EL (cell line): ENCODE measurements at regions not wholly inside any gene's neighbourhood (a gene's known extent, or its start where the extent isn't known, plus 50 kb on each side); places are given as distances from the start of the nearest gene placed in this dataset.
"Not testable (repeated sequence)": the region's sequence is repeated elsewhere in the genome, so short reads cannot be mapped to it uniquely, and the experiment has no call there.

ENCODE experiments used
- DNase-seq: peaks from one replicate; pipeline ENCODE4 v3.0.0-alpha.2; 2016

DNA sequence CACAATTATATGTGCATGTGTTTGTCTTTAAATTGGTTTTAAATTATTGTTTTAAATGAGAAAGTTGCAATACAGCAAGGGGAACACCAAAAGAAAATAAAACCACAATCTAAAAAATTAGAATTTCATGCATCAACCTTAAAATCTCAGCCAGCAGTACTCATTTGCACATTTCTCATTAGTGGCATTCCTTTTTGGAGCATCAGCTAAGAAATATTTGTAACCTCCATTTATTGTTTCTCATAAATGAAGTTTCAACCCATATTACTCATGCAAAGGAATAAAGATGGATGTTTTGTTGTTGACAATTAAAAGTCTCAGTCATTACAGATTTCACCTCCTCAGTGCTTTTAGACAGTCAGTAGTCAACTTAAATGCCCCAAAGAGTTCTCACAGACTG lies 160.1 kb downstream of the TBX15 start:
- no peak for DNase-seq

DNA sequence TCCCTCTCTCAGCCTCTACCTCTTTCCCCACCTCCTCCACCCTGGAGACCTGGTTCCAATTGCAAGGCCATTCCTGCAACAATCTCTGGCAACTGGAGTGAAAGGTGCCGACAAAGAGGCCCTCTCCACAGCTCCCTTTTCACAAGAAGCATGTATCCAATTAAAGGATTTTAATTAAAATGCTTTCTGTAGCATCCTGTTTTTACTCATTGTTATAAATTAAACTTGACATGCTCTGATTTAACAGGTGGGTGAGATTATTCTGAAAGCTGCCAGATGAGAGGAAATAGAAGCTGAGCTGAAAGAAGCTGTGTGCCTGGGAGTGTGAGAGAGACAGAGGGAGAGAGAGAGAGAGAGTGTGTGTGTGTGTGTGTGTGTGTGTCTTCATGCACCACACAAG lies 160.5 kb downstream of the TBX15 start:
- DNase-seq: no peak

DNA sequence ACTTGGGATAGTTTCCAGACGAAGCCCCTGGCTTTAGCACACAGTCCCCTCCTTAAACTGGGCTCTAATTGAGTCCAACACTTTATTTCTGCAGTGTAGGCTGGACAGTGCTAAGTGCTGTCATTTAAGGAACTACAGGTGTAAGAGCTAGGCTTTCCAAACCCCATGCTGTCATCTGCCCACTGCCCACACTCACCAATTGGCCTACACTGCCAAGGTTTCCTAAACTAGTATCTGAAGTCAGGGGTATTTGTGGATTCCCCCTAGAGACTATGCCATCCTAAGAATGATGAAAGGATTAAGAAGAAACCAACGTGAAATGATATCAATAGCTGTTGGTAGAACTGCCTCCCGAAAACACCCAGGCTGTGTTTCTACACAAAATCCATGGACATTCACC lies 160.9 kb downstream of the TBX15 start:
- DNase-seq: no peak

GRCh38 chr1:118826669-118827068 lies 161.5 kb downstream of the TBX15 start:
- DNase-seq: no peak

- no peak for DNase-seq
These were observed 162.5 kb downstream of the TBX15 start for GRCh38 chr1:118825619-118826018.

DNA sequence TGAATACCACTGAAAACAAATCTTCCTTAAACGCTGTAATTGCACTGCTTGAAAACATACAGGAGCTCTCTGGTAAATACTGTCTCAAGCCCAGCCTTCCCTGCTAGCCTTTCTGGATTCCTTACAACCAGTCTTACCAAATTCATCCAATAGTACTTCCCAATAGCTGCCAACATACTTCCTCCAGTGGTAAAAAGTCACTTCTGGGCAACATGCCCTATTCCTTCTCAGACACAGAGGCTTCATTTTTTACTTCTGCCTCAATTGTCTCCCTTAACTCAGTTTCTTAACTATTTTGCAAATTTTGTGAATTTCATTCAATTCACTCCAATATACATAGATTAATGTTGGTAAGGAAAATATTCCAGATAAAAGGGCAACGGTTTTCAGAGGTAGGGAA lies 166.3 kb downstream of the TBX15 start:
- no peak for DNase-seq

DNA sequence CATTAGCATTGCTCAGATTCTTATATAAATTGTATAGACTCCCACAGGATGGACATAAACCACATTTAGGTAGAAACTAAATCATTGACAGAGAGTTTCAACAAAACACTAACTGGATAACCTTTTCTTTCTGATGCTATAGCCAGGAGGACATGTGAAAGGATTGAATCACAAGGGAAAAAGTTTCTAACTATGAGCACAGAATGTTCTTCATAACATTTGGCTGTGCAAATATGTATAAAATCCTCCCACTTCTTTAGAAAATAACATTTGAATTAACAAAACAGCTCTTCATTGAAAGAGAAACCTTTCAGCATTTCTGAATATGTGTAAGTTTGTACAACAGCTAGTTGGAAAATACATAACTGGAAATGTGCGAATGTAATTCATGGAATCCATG lies 167.3 kb downstream of the TBX15 start:
- no peak for DNase-seq

GRCh38 chr1:118815909-118816308 lies 172.2 kb downstream of the TBX15 start:
- DNase-seq: no peak

GRCh38 chr1:118812555-118812954 lies 175.6 kb downstream of the TBX15 start:
- DNase-seq: no peak

- no peak for DNase-seq
These were observed 177.0 kb downstream of the TBX15 start for GRCh38 chr1:118811156-118811555.

DNA sequence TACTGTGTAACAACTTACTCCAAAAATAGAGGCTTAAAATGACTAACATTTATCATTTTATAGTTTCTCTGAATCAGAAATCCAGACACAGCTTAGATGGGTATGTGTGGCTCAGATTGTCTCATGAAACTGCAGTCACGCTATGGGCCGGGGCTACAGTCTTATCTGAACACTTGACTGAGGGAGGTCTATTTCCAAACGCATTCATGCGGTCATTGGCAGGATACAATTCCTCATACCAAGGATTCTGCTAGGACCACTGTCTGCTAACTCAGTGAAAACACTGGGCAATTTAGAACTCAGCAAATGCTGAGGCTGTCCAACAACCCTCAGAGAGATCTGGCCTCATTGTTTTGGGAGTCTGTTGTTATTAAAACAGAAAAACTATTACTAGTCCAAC lies 178.6 kb downstream of the TBX15 start:
- DNase-seq: no peak

DNA sequence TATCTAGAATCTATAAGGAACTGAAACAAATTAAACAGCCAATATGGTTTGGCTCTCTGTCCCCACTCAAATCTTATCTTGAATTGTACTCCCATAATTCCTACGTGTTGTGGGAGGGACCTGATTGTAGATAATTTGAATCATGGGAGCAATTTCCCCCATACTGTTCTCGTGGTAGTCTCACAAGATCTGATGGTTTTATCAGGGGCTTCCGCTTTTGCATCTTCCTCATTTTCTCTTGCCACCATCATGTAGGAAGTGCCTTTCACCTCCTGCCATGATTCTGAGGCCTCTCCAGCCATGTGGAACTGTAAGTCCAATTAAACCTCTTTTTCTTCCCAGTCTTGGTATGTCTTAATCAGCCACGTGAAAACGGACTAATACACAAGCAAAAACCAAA lies 185.0 kb downstream of the TBX15 start:
- DNase-seq: not testable (repeated sequence)

DNA sequence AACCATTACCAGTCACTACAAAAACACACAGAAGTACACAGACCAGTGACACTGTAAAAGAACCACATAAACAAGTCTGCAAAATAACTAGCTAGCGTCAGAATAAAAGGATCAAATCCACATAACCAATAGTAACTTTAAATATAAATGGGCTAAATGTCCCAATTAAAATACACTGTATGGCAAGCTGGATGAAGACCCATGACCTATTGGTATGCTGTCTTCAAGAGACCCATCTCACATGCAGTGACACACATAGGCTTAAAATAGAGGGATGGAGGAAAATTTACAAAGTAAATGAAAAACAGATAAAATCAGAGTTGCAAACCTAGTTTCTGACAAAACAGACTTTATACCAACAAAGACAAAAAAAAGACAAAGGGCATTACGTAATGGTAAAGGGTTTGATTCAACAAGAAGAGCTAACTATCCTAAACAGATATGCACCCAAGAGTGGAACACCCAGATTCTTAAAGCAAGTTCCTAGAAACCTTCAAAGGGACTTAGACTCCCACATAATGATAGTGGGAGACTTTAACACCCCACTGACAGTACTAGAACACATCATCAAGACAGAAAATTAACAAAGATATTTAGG lies 196.9 kb downstream of the TBX15 start:
- DNase-seq: no peak

DNA sequence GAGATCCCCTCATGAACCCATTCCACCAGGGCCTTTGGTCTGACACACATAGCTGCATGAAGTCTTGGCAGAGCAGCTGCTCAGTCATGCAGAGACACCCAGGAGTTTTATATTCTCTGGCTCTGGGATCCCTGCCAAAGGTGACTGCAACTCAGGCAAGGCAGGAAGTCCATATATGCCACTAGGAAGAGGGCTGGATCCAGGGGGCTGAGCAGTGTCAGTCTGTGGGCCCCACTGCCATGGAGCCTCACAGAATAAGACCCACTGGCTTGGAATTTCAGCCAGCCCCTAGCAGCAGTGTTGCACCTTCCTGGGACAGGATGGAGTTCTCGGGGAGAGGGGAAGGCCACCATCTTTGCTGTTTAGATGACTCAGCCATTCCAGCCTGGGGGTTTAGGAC lies 199.7 kb downstream of the TBX15 start:
- DNase-seq: peak; percentile 70

GRCh38 chr1:118786454-118787155 lies 201.5 kb downstream of the TBX15 start:
- no peak for DNase-seq

GRCh38 chr1:118785246-118785645 lies 202.9 kb downstream of the TBX15 start:
- peak; percentile 16 for DNase-seq

DNA sequence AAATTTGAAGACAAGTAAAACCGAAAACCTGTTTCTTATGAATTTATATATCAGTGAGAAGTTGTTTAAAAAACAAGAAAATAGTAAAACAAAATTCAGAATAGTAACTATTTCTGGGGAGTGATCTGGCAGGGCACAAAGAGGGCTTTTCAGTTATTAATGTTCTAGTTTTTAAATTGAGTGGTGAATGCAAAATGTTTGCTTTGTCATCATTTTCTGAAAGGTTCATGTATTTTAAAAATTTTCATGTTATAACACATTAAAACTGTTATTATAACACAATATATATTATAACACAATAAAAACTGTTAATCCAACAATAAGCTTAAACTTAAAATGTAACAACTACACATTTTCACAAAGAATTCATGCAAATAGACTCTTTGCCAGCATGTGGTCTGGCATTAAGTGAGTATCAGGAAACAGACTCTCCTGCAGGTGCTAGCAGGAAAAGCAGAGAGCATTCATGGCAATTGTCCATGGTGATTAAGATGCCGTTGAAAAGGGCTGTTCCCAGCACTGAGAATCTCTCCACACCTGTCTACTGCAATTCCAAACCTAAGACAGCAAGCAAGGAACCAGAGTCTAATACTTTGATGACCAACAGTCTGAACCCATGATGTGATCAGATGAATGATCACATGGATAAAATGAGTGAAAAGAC lies 204.9 kb downstream of the TBX15 start:
- DNase-seq: no peak

DNA sequence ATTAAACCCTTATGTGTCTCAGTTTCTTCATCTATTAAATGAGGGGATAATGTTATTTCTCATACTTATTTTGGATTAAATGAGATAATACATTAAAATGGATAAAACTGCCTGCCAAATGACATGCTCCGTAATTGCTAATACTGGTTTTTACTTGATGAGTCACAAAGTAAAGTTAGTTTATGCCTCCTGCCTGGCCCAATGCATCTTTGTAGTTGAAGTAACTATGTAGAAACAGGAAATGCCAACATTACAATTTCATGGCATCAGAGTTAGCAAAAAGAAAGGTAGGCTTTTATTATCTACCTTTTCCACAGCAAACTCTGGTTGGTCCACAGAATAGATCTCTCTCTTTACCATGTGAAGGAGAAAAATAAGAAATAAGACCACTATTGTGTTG lies 214.5 kb downstream of the TBX15 start:
- no peak for DNase-seq

- DNase-seq: no peak
These were observed 220.2 kb downstream of the TBX15 start for GRCh38 chr1:118767971-118768370.

- DNase-seq: no peak
These were observed 234.2 kb downstream of the TBX15 start for GRCh38 chr1:118753976-118754375.

GRCh38 chr1:118751166-118751565 lies 237.0 kb downstream of the TBX15 start:
- no peak for DNase-seq

GRCh38 chr1:118744420-118744819 lies 243.7 kb downstream of the TBX15 start:
- no peak for DNase-seq

DNA sequence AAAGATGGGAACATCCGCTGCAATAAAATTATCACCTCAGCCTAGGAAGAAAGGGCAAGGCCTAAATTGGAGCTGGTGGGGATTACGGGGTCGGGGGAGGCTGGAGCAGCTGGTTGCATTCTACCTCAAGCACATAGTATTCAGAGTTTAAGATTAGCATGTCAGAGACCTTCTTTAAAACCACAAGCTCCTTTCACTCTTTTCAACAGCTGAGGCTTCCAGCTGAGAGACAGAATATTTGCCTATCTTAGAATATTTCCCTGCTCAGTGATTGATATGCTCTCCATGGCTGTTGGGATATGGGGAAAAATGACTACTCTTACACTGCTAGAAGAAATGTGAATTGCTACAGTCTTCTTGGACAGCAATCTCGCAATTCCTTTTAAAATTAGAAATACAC lies 248.6 kb downstream of the TBX15 start:
- DNase-seq: no peak

DNA sequence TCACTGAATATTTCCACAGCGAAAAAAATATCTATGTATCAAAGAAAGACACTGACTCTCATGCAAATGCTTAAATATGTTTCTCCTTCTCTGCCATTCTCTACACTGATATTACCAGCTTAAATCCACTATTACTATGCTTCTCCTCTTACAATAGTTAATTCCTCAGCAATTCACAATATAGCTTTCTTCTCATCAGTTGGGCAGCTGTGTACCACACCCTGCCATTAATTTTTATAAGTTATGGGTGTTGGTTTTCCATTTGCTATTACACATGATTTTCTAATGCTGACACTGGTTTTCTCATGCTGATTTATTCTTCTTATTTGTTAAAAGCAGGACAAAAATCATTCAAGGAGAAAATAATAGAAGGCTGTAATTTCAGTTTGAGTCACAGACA lies 251.8 kb downstream of the TBX15 start:
- no peak for DNase-seq

DNA sequence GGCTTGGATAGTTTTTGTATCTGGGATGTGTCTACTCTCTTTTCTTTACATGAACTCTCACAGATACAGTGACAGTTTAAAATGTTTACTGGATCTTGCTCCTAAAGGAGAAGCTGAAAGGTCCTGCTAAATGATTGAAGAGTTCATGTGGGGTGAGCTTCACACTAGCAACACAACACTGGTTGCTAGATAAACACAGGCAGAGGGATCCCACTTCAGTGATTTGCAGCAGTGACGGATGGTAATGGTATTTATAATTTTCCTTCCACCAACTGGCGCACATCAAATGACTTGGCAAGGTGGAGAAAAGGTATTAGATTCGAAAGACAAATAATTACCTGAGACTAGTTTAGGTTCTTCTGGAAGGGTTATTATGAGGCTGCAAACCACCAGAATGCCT lies 270.2 kb downstream of the TBX15 start:
- DNase-seq: no peak
